Mucosa of descending colon (tissue), 3 donors: ENCODE measurements at regions not wholly inside any gene's neighbourhood (a gene's known extent, or its start where the extent isn't known, plus 50 kb on each side); places are given as distances from the start of the nearest gene placed in this dataset.

Experiments
- ATAC-seq: fragments of 200-7000 bp; cut with Tn5 transposase; one replicate; pipeline ENCODE4 v1.9.1; 2020; ENCODE audit warnings: mild to moderate bottlenecking, moderate library complexity
- DNase-seq, 3 donors: peaks; one replicate each; pipeline ENCODE4 v3.0.0-alpha.2; 2020
- H3K36me3 ChIP-seq: fragments of 200-600 bp; one replicate; pipeline ENCODE4 v1.8.0; 2021; ENCODE audit warnings: low read depth, mild to moderate bottlenecking
- H3K4me1 ChIP-seq: fragments of 200-600 bp; one replicate; pipeline ENCODE4 v1.8.0; 2021; ENCODE audit warnings: low read depth, mild to moderate bottlenecking
- H3K4me3 ChIP-seq: fragments of 200-600 bp; one replicate; pipeline ENCODE4 v1.8.0; 2021; ENCODE audit warnings: mild to moderate bottlenecking
- H3K9me3 ChIP-seq: fragments of 200-600 bp; one replicate; pipeline ENCODE4 v1.8.0; 2021; ENCODE audit warnings: mild to moderate bottlenecking
- intact Hi-C, 2 donors: fragments of 100-400 bp; cut with DNase I in 1 of 2; cut with micrococcal nuclease in 1 of 2; formaldehyde crosslinking; loops; one replicate each; pipeline versions ENCODE4 v1.11.0 to v1.11.1; 2022; cut with DNase I, micrococcal nuclease
- TF ChIP-seq, protein P1 (sequence below): fragments of 200-600 bp; IDR thresholded peaks from one replicate; pipeline ENCODE4 v1.8.0; 2022; ENCODE audit warnings: antibody characterized with exemption, mild to moderate bottlenecking
- donor health status: DM: no; HTN: no; CAD: no; lungs with moderate emphysema.
- donor health status: DM: no; HTN: no; CAD: no.
- donor health status: DM: no; HTN: yes; CAD: no.

DNA sequence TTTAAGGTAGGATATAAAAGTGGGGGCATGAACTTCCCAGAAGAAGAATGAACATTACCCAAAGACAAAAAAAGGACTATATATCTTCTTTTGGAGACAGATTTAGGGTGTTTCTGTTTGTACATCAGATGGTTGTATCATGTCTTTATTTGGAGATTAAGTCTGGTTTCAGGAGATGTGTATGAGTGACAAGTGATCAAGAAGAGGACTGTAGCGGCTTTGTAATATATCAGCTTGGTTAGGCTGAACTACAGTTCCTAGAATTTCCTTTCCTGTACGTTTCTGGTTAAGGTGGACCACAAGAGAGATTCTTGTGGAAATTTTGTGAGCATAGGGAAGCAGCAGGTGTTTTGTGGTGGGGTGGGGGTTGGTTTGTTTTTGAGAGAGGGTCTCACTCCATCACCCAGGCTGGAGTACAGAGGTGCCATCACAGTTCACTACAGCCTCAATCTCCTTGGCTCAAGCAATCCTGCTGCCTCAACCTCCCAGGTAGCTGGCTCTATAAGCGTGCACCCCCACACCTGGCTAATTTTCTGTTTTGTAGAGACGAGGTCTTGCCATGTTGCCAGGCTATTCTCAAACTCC lies 287.1 kb upstream of the MGAT5 start:
- Histone ChIP-seq H3K4me1 (no peaks in the 10 kb centered on the region), H3K36me3 (no peaks in the 10 kb centered on the region), H3K9me3 (no peaks in the 10 kb centered on the region), H3K4me3 (no peak overlapping the region)
- TF ChIP-seq, protein P1, sequence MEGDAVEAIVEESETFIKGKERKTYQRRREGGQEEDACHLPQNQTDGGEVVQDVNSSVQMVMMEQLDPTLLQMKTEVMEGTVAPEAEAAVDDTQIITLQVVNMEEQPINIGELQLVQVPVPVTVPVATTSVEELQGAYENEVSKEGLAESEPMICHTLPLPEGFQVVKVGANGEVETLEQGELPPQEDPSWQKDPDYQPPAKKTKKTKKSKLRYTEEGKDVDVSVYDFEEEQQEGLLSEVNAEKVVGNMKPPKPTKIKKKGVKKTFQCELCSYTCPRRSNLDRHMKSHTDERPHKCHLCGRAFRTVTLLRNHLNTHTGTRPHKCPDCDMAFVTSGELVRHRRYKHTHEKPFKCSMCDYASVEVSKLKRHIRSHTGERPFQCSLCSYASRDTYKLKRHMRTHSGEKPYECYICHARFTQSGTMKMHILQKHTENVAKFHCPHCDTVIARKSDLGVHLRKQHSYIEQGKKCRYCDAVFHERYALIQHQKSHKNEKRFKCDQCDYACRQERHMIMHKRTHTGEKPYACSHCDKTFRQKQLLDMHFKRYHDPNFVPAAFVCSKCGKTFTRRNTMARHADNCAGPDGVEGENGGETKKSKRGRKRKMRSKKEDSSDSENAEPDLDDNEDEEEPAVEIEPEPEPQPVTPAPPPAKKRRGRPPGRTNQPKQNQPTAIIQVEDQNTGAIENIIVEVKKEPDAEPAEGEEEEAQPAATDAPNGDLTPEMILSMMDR = no peak
- DNase-seq (no peak), ATAC-seq (no peak)
- intact Hi-C loops = no loop called here

DNA sequence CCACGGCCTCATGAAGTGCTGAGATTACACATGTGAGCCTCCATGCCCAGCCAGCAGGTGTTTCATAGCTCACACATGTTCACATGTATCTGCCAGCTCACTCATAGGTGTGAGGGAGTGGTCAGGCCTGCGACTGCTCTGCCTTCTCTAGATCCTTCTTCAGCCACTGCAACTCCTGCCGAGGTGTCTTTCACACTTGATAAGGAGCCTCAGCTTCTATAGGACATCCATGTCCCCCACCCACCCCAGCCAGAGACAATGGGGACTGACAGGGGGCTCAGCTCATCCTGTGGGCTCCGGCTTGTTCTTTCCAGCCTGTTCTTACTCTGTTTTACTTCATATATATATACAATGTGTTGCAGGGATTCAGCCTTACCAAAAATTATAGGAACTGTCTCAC lies 286.5 kb upstream of the MGAT5 start:
- H3K4me3 ChIP-seq = no peak overlapping the region
- intact Hi-C loops = no loop called here
- DNase-seq = no peak
- TF ChIP-seq, protein P1 = no peak
- H3K9me3 ChIP-seq = no peaks in the 10 kb centered on the region
- no peaks in the 10 kb centered on the region for H3K36me3 ChIP-seq
- no peaks in the 10 kb centered on the region for H3K4me1 ChIP-seq
- ATAC-seq = no peak

DNA sequence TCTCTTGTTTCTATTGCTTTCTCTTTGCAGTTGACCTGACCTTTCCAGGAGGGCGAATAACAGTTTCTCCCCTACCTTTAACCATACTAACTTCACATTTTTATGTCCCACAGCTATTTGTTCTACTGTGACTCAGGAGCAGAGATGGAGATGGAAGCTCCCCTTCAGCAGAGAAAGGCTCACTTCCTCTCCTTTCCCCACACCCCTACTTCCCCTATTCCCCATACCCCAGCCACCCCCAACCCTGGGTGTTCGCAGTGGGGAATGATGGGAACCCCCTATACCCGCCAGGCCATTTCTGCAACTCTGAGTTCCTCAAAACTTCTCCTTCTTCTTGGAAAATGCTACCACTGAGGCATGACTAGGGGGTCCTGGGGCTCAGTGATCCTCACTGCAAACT lies 285.4 kb upstream of the MGAT5 start:
- Histone ChIP-seq H3K4me1 (no peaks in the 10 kb centered on the region), H3K9me3 (no peaks in the 10 kb centered on the region), H3K36me3 (no peaks in the 10 kb centered on the region), H3K4me3 (no peak overlapping the region)
- ATAC-seq (no peak), DNase-seq (no peak)
- TF ChIP-seq, protein P1 = no peak
- intact Hi-C loops = no loop called here

DNA sequence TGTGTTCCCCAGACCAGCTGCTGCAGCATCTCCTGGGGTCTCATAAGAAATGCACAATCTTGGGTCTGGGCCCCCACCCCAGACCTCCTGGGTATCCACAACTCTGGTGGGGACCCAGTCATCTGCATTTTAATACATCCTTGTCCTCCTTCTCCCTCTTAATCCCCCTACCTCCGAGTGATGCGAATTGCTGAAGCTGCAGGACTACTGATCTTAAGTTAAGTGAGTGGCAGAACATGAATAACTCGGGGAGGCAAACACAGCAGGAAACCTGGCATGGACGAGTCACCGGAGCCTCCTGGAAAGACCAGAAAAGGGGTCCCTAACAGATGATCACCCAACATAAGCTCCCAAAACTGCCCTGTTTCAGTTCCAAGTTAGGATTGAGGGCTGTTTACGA lies 283.2 kb upstream of the MGAT5 start:
- TF ChIP-seq, protein P1 = no peak
- no peak for ATAC-seq
- H3K4me3 ChIP-seq = no peak overlapping the region
- H3K9me3 ChIP-seq = no peaks in the 10 kb centered on the region
- intact Hi-C loops = no loop called here
- no peak for DNase-seq
- H3K4me1 ChIP-seq = no peaks in the 10 kb centered on the region
- H3K36me3 ChIP-seq = no peaks in the 10 kb centered on the region

DNA sequence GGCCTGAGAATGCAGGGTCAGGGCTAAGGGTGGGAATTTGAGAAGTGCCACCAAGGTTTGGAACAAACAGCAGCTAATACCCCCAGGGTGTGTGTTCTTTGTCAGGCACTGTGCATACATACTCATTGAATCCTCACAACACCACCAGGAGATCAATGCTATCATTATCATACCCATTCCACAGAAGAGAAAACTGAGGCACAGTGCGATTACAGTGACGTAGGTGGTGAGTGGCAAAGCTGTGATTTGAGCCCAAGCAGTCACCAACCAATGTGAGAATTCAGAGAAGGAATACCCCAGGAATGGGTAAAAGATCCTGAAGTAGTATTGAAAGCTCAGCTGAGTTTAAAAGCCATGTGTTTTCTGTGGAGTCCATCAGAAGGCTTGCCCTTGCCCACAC lies 281.6 kb upstream of the MGAT5 start:
- Histone ChIP-seq H3K4me3 (no peak overlapping the region), H3K36me3 (no peaks in the 10 kb centered on the region), H3K4me1 (no peaks in the 10 kb centered on the region), H3K9me3 (no peaks in the 10 kb centered on the region)
- TF ChIP-seq, protein P1 = no peak
- DNase-seq (no peak), ATAC-seq (no peak)
- intact Hi-C loops = no loop called here

DNA sequence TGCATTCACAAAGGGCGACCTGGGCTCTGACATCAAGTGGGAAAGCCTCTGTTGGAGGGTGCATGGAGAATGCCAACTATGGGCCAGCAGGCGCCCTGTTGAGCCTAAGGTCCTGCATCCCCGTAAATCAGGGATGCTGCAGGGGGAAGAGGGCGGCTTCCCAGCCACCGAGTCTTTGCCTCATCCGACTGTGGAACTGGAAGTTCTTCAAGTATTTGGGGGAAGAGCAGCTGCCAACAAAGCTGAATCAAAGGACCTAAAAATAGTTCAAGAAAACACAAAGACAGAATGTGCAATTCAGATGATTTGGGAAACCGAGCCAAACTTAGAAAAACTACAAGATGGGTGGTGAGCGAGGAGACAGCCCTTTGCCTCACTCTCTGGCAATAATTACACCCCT lies 281.1 kb upstream of the MGAT5 start:
- no peak overlapping the region for H3K4me3 ChIP-seq
- H3K36me3 ChIP-seq = no peaks in the 10 kb centered on the region
- no peak for ATAC-seq
- no peak for DNase-seq
- TF ChIP-seq, protein P1 = no peak
- H3K9me3 ChIP-seq = no peaks in the 10 kb centered on the region
- intact Hi-C loops = no loop called here
- no peaks in the 10 kb centered on the region for H3K4me1 ChIP-seq
